ENCODE measurements at regions not wholly inside any gene's neighbourhood (a gene's known extent, or its start where the extent isn't known, plus 50 kb on each side); places are given as distances from the start of the nearest gene placed in this dataset.
"Not testable (repeated sequence)": the region's sequence is repeated elsewhere in the genome, so short reads cannot be mapped to it uniquely, and the experiment has no call there.

GRCh38 chr1:89436856-89437255 is 73.0 kb downstream of the GBP6 start:
- H3K4me3 ChIP-seq (ENCODE audit: control insufficient read depth, low read depth, low read length) = no peak overlapping the region
- no peak for DNase-seq (ENCODE audit: low read depth)
- no peak for TF ChIP-seq CTCF (IDR thresholded peaks at IDR 0.05; ENCODE audit: control insufficient read depth, insufficient read depth, low read depth, low read length, missing control alignments)

- DNase-seq (ENCODE audit: low read depth); H3K4me3 ChIP-seq (ENCODE audit: control insufficient read depth, low read depth, low read length): not testable (repeated sequence)
Measured at GRCh38 chr1:89438301-89438700, 74.4 kb downstream of the GBP6 start.

- DNase-seq (ENCODE audit: low read depth) = no peak
- H3K4me3 ChIP-seq (ENCODE audit: control insufficient read depth, low read depth, low read length) = no peak overlapping the region
- TF ChIP-seq CTCF (IDR thresholded peaks at IDR 0.05; ENCODE audit: control insufficient read depth, insufficient read depth, low read depth, low read length, missing control alignments) = no peak
Measured at GRCh38 chr1:89440911-89441310, 77.1 kb downstream of the GBP6 start.

GRCh38 chr1:89444791-89445190 is 79.8 kb upstream of the LRRC8B start:
- DNase-seq (ENCODE audit: low read depth) = no peak
- TF ChIP-seq CTCF (IDR thresholded peaks at IDR 0.05; ENCODE audit: control insufficient read depth, insufficient read depth, low read depth, low read length, missing control alignments) = no peak
- H3K4me3 ChIP-seq (ENCODE audit: control insufficient read depth, low read depth, low read length) = no peak overlapping the region

- no peak overlapping the region for H3K4me3 ChIP-seq (ENCODE audit: control insufficient read depth, low read depth, low read length)
- no peak for TF ChIP-seq CTCF (IDR thresholded peaks at IDR 0.05; ENCODE audit: control insufficient read depth, insufficient read depth, low read depth, low read length, missing control alignments)
- DNase-seq (ENCODE audit: low read depth) = peak; percentile 13
Measured at GRCh38 chr1:89451011-89451410, 73.6 kb upstream of the LRRC8B start.

GRCh38 chr1:89453123-89453972 is 71.3 kb upstream of the LRRC8B start:
- no peak for DNase-seq (ENCODE audit: low read depth)
- H3K4me3 ChIP-seq (ENCODE audit: control insufficient read depth, low read depth, low read length) = no peak overlapping the region
- no peak for TF ChIP-seq CTCF (IDR thresholded peaks at IDR 0.05; ENCODE audit: control insufficient read depth, insufficient read depth, low read depth, low read length, missing control alignments)

- H3K4me3 ChIP-seq (ENCODE audit: control insufficient read depth, low read depth, low read length) = no peak overlapping the region
- DNase-seq (ENCODE audit: low read depth) = peak; percentile 4
- TF ChIP-seq CTCF (IDR thresholded peaks at IDR 0.05; ENCODE audit: control insufficient read depth, insufficient read depth, low read depth, low read length, missing control alignments) = peak; percentile 64
Measured at GRCh38 chr1:89454845-89455521, 69.6 kb upstream of the LRRC8B start.

All from AG09309 (cell line).